ENCODE measurements at regions not wholly inside any gene's neighbourhood (a gene's known extent, or its start where the extent isn't known, plus 50 kb on each side); places are given as distances from the start of the nearest gene placed in this dataset.

DNA sequence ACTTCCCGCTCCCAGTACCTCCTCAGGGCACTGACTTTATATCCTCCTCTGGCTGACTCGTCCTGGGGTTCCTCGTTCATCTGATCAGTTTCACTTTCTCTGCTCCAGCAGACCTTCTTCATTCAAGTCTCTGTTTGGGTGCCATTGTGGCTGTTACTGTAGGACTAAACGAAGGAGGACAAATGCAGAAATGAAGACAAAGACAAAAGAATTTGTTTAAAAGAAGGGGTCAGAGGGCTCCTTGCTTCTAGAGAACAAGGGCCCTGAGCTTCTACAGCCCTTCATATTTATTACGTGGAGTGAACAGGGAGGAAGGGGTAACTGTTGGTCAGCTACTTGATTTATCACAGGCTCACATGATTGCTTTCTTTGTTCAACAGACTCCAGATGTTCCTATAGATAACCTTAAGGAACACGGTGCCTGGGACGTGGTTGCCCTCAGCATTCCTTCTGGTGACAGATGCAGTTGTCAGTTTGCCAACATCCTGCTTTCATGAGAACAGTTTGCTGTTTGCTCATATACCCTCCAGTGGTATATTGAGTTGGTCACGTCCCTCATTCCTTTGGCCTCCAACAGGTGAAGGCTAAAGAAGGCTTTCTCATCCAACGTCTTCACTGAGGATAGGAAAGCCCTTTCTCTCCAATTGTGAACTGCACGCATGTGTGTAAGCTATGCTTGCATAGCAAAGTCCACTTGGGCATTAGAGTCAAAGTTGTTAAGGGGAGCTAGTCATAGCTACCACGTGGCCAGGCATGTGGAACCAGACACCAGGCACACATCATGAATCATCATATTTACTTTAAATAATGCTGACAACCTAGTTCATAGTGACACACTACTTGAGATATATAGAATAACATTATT, 69.1 kb upstream of the BTN3A2 start:
- DNase-seq (ENCODE audit: low spot score) = no peak
- peak overlapping the region; percentile 19 for H3K27ac Mint-ChIP-seq (ENCODE audit: unreplicated experiment)
- no peak overlapping the region for H3K4me3 Mint-ChIP-seq (ENCODE audit: unreplicated experiment)
- peaks cover 17% of the 10 kb centered on the region for H3K4me1 Mint-ChIP-seq (ENCODE audit: unreplicated experiment)
- H3K9me3 Mint-ChIP-seq (ENCODE audit: unreplicated experiment) = no peaks in the 10 kb centered on the region
- peaks cover 4% of the 10 kb centered on the region for H3K27me3 Mint-ChIP-seq (ENCODE audit: unreplicated experiment)
- no peak for TF ChIP-seq CTCF (IDR thresholded peaks at IDR 0.05; ENCODE audit: unreplicated experiment)
- H3K36me3 Mint-ChIP-seq (ENCODE audit: low read depth, unreplicated experiment) = no peaks in the 10 kb centered on the region

- Mint-ChIP-seq H3K36me3 (ENCODE audit: low read depth, unreplicated experiment) (no peaks in the 10 kb centered on the region), H3K27ac (ENCODE audit: unreplicated experiment) (no peak overlapping the region), H3K4me3 (ENCODE audit: unreplicated experiment) (no peak overlapping the region), H3K9me3 (ENCODE audit: unreplicated experiment) (no peaks in the 10 kb centered on the region), H3K27me3 (ENCODE audit: unreplicated experiment) (peaks cover 2% of the 10 kb centered on the region), H3K4me1 (ENCODE audit: unreplicated experiment) (peaks cover 17% of the 10 kb centered on the region)
- DNase-seq (ENCODE audit: low spot score) = no peak
- TF ChIP-seq CTCF (IDR thresholded peaks at IDR 0.05; ENCODE audit: unreplicated experiment) = no peak
Observed at GRCh38 chr6:26296556-26296856, 68.5 kb upstream of the BTN3A2 start.

- H3K27me3 Mint-ChIP-seq (ENCODE audit: unreplicated experiment) = peaks cover 2% of the 10 kb centered on the region
- no peak for TF ChIP-seq CTCF (IDR thresholded peaks at IDR 0.05; ENCODE audit: unreplicated experiment)
- no peak for DNase-seq (ENCODE audit: low spot score)
- peaks cover 17% of the 10 kb centered on the region for H3K4me1 Mint-ChIP-seq (ENCODE audit: unreplicated experiment)
- H3K9me3 Mint-ChIP-seq (ENCODE audit: unreplicated experiment) = no peaks in the 10 kb centered on the region
- H3K36me3 Mint-ChIP-seq (ENCODE audit: low read depth, unreplicated experiment) = no peaks in the 10 kb centered on the region
- H3K4me3 Mint-ChIP-seq (ENCODE audit: unreplicated experiment) = no peak overlapping the region
- no peak overlapping the region for H3K27ac Mint-ChIP-seq (ENCODE audit: unreplicated experiment)
Observed at GRCh38 chr6:26296857-26297648, 67.9 kb upstream of the BTN3A2 start.

DNA sequence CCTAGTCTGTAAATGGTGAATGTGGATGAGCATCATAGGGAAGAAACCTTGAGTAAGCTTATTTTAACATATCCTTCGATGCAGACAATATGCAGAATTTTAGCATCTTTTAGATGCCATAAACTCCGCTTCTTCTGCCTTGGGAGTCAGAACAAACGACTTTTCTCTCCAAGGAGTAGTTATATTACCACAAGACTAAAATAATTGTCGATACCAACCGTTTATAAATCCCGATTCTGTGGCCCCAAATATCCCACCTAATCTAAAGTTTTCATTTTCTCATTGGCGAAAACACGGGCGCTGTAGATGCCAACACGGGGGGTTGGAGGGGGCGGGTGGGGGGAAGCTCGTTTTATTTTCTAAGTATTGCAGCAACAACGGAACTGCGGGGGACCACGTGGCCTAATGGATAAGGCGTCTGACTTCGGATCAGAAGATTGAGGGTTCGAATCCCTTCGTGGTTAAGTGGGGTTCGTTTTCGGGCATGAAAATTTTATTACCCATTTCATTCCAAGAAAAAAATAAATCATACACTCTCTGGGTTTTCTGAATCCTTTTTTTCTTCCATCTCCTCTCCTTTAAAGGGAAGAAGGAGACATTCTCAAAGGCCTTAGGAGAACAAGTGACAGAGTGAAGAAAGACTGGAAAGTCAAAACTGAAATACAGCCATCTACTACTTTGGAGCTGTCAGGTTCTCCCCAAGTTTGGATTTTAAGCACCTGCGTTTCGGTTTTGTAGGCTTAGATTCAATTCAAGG, 65.5 kb upstream of the BTN3A2 start:
- H3K36me3 Mint-ChIP-seq (ENCODE audit: low read depth, unreplicated experiment) = no peaks in the 10 kb centered on the region
- H3K4me3 Mint-ChIP-seq (ENCODE audit: unreplicated experiment) = peak overlapping the region; percentile 21
- no peaks in the 10 kb centered on the region for H3K27me3 Mint-ChIP-seq (ENCODE audit: unreplicated experiment)

More for the DNA sequence above, 65.5 kb upstream of the BTN3A2 start:
- H3K9me3 Mint-ChIP-seq (ENCODE audit: unreplicated experiment) = no peaks in the 10 kb centered on the region
- no peak for DNase-seq (ENCODE audit: low spot score)
- no peak overlapping the region for H3K27ac Mint-ChIP-seq (ENCODE audit: unreplicated experiment)
- TF ChIP-seq CTCF (IDR thresholded peaks at IDR 0.05; ENCODE audit: unreplicated experiment) = no peak
- peaks cover 17% of the 10 kb centered on the region for H3K4me1 Mint-ChIP-seq (ENCODE audit: unreplicated experiment)
